ENCODE measurements at regions not wholly inside any gene's neighbourhood (a gene's known extent, or its start where the extent isn't known, plus 50 kb on each side); places are given as distances from the start of the nearest gene placed in this dataset.

GRCh38 chr1:34648501-34648900, 106.3 kb upstream of the GJB5 start:
- no peaks in the 10 kb centered on the region for H3K9me3 ChIP-seq (replicated peaks)
- intact Hi-C loops (cut with micrococcal nuclease) = no loop called here
- H3K36me3 ChIP-seq = no peaks in the 10 kb centered on the region
- DNase-seq = no peak
- no peak overlapping the region for H3K27ac ChIP-seq (replicated peaks)
- H3K27me3 ChIP-seq (ENCODE audit: low read depth) = peaks cover 99% of the 10 kb centered on the region
- H3K4me1 ChIP-seq = no peaks in the 10 kb centered on the region
- TF ChIP-seq, protein P1, sequence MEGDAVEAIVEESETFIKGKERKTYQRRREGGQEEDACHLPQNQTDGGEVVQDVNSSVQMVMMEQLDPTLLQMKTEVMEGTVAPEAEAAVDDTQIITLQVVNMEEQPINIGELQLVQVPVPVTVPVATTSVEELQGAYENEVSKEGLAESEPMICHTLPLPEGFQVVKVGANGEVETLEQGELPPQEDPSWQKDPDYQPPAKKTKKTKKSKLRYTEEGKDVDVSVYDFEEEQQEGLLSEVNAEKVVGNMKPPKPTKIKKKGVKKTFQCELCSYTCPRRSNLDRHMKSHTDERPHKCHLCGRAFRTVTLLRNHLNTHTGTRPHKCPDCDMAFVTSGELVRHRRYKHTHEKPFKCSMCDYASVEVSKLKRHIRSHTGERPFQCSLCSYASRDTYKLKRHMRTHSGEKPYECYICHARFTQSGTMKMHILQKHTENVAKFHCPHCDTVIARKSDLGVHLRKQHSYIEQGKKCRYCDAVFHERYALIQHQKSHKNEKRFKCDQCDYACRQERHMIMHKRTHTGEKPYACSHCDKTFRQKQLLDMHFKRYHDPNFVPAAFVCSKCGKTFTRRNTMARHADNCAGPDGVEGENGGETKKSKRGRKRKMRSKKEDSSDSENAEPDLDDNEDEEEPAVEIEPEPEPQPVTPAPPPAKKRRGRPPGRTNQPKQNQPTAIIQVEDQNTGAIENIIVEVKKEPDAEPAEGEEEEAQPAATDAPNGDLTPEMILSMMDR (IDR thresholded peaks at IDR 0.05; ENCODE audit: borderline replicate concordance) = no peak
- no peak overlapping the region for H3K4me3 ChIP-seq

DNA sequence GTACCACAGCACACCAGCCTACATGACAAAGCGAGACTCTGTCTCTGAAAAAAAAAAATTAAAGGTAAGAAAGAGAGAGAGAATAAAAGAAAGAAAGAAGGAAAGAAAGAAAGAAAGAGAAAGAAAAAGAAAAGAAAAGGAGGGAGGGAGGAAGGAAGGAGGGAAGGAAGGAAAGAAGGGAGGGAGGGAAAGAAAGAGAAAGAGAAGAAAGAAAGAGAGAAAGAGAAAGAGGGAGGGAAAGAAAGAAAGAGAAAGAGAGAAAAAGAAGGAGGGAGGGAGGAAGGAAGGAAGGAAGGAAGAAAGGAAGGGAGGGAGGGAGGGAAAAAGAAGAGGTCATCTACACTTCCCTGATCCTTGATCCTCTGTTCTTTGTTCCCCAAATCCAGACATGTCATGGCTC, 104.8 kb upstream of the GJB5 start:
- Histone ChIP-seq H3K4me3 (no peak overlapping the region), H3K4me1 (no peaks in the 10 kb centered on the region), H3K36me3 (no peaks in the 10 kb centered on the region), H3K27ac (replicated peaks) (no peak overlapping the region), H3K9me3 (replicated peaks) (no peaks in the 10 kb centered on the region), H3K27me3 (ENCODE audit: low read depth) (peaks cover 91% of the 10 kb centered on the region)
- intact Hi-C loops (cut with micrococcal nuclease) = no loop called here
- no peak for DNase-seq
- TF ChIP-seq, protein P1 (IDR thresholded peaks at IDR 0.05; ENCODE audit: borderline replicate concordance) = no peak

GRCh38 chr1:34650800-34651199, 104.0 kb upstream of the GJB5 start:
- Histone ChIP-seq H3K36me3 (no peaks in the 10 kb centered on the region), H3K27ac (replicated peaks) (no peak overlapping the region), H3K9me3 (replicated peaks) (no peaks in the 10 kb centered on the region), H3K4me1 (no peaks in the 10 kb centered on the region), H3K4me3 (no peak overlapping the region), H3K27me3 (ENCODE audit: low read depth) (peaks cover 90% of the 10 kb centered on the region)
- TF ChIP-seq, protein P1 (IDR thresholded peaks at IDR 0.05; ENCODE audit: borderline replicate concordance) = no peak
- no peak for DNase-seq
- intact Hi-C loops (cut with micrococcal nuclease) = no loop called here

GRCh38 chr1:34653110-34653509, 101.7 kb upstream of the GJB5 start:
- Histone ChIP-seq H3K4me1 (no peaks in the 10 kb centered on the region), H3K9me3 (replicated peaks) (no peaks in the 10 kb centered on the region), H3K27ac (replicated peaks) (no peak overlapping the region), H3K4me3 (no peak overlapping the region), H3K27me3 (ENCODE audit: low read depth) (peaks cover 90% of the 10 kb centered on the region), H3K36me3 (no peaks in the 10 kb centered on the region)
- intact Hi-C loops (cut with micrococcal nuclease) = no loop called here
- TF ChIP-seq, protein P1 (IDR thresholded peaks at IDR 0.05; ENCODE audit: borderline replicate concordance) = no peak
- DNase-seq = no peak

GRCh38 chr1:34655206-34655874, 99.5 kb upstream of the GJB5 start:
- Histone ChIP-seq H3K36me3 (no peaks in the 10 kb centered on the region), H3K27me3 (ENCODE audit: low read depth) (peaks cover 84% of the 10 kb centered on the region), H3K9me3 (replicated peaks) (no peaks in the 10 kb centered on the region), H3K4me3 (no peak overlapping the region), H3K27ac (replicated peaks) (no peak overlapping the region), H3K4me1 (no peaks in the 10 kb centered on the region)
- intact Hi-C loops (cut with micrococcal nuclease) = no loop called here
- DNase-seq = no peak
- TF ChIP-seq, protein P1 (IDR thresholded peaks at IDR 0.05; ENCODE audit: borderline replicate concordance) = no peak

All from left ventricle myocardium inferior (tissue), 1 donor.